Pulmonary artery endothelial cell (primary cell): ENCODE measurements at regions not wholly inside any gene's neighbourhood (a gene's known extent, or its start where the extent isn't known, plus 50 kb on each side); places are given as distances from the start of the nearest gene placed in this dataset.
"Not testable (repeated sequence)": the region's sequence is repeated elsewhere in the genome, so short reads cannot be mapped to it uniquely, and the experiment has no call there.

Source experiments
- DNase-seq: peaks from one replicate; pipeline ENCODE4 v3.0.0-alpha.2; 2011; ENCODE audit warnings: low read depth, low spot score

GRCh38 chr3:194860725-194861124 is 175.0 kb downstream of the FAM43A start:
- no peak for DNase-seq

DNA sequence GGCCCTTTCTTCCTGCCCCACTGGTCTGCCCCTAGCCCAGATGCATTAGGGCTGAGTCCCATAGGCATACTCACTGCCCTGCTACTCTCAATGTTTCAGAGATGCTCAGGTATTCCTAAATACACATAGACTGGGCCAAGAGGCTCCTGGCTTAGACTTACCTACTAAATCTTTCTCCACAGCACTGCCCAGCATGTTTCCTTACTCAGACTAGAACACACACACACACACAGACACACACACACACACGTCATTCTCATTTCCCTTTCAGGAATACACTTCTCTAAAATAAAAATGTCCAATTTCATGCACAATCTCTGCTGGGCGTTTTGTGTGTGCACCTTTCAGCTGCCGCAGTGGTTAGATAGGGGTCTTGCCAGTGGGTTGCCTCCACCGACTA is 175.7 kb downstream of the FAM43A start:
- no peak for DNase-seq

- no peak for DNase-seq
Measured at GRCh38 chr3:194865061-194865460, 179.4 kb downstream of the FAM43A start.

GRCh38 chr3:194865615-194866014 is 179.9 kb downstream of the FAM43A start:
- no peak for DNase-seq

GRCh38 chr3:194866236-194866635 is 180.6 kb downstream of the FAM43A start:
- no peak for DNase-seq

DNA sequence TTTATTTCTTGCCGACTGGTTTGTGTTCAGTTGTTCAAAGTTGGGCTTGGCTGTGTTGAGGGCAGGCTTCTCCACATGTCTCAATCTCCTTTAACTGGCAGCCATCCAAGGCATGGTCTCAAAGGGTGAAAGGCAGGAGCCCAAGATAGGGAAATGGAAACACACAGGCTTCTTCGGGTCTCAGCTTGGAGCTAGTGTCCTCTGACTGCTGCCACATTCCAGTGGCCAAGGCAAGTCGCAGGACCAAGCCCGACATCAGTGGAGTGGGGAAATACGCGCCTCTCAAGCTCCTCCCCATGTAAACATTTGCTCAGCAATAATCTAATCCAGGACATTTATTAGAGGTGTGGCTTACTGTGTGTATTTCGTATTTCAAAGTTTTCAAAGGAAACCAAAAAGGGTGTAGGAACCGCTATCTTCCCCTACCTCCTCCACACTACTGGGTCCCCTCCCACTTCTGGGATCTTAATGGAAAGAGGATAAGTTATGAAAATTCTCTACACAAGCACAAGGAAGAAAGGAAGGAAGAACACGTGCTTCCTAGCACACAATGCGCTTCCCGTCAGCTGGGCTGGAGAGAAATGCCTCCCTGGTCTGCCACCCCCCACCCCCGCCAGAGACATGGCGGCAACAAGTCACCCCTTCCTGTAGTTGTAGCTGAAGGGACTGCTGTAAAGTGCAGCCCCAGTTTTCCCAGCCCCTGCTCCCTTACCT is 181.7 kb downstream of the FAM43A start:
- DNase-seq = peak; percentile 77

DNA sequence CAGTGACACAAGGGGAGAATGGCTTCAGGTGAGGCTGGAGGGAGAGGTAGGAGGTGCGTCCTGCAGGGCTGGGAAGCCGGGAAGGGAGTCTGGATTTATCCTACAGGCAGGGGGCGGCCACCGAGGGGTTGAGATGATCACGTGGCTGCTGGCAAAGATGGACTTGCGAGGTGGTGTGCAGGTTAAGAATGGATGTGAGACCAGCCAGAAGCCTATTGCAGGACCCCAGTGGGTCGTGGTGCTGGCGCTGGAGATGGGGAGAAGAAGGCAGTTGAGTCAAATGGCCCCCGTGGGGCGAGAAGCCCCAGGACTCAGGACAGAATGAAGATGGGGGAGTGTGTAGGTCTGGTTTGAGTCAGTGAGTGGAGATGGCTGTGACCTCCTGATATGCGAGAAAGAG is 183.1 kb downstream of the FAM43A start:
- no peak for DNase-seq

DNA sequence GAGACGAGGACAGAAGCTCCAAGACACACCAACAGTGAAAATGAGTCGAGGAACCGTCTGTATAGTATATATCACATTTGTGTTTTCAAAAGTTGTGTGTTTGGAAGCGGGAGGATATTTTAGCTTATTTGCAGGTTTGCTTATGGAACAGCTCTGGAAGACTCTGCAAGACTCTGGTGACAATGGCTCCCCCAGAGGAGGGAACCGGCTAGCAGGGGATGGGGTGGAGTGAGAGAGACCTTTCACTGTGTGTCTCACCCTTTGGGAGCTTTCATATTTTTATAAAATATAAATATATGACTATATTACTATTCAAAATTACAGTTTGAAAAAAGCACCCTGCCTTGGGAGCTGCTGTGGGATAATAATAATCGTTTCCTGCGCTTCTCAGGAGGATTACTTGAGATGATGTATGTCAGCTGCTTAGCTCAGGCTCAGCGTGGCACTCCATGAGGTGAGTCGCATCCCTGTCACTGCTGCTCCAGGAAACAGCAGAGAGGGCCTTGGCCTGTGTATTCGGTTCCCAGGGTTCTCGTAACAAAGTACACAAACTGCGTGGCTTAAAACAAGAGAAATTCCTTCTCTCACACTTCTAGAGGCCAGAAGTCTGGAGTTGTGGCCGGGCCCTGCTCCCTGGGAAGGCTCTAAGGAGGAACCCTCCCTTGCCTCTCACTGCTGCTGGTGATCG is 183.9 kb downstream of the FAM43A start:
- DNase-seq = no peak

- no peak for DNase-seq
Measured at GRCh38 chr3:194870394-194871110, 184.9 kb downstream of the FAM43A start.

GRCh38 chr3:194871143-194871863 is 185.6 kb downstream of the FAM43A start:
- DNase-seq = no peak

DNA sequence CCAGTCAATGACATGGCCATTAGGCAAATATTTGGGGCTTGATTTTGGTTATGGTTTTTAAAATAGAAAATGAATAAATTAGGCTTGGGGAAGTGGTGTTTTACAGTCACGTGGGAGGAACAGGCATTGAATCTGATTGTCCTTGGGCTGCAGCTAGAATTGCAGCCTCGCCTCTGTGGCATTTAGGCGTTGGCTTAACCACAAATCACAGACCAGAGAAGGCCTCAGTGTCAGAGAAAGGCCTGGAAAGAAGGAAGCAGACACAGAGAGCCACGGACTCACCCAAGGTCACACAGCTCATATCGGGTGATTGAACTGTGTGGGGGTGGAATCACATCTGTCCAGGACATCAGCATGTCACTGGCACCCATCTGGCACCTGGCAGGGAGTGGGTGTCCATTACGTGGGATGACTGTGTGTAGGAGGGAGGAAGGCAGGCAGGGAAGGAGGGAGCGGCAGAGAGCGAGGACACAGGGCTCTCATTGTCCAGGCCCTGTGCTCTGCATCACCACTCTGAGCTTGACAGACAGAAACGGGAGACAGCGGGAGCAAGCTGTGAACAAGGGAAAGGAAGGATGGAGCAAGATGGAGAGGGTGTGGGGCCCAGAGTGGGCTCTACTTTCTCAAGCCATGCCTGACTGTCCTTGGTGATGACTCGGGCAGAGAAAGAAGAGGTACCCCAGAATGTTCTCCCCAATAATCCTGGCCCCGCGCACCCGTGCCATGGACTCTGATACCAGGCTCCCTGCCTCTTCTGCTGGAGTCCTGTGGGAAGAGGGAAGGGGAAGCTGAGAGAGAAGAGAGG is 186.4 kb downstream of the FAM43A start:
- DNase-seq = no peak

DNA sequence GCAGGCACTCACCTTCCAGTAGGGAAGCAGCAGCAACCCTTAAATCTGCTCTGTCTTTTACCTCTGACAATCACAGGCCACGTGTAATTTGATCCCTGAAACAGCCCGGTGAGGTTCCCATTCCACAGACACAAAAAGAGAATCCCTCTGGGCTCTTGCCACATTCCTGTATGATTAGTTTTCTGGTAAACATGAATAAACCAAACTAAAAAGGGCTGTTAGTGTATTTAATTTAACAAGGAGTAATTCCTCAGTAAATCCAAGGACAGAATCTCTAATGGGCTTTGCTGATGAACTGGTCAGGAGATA is 186.9 kb downstream of the FAM43A start:
- DNase-seq = no peak

- not testable (repeated sequence) for DNase-seq
Measured at GRCh38 chr3:194873474-194873873, 187.8 kb downstream of the FAM43A start.

DNA sequence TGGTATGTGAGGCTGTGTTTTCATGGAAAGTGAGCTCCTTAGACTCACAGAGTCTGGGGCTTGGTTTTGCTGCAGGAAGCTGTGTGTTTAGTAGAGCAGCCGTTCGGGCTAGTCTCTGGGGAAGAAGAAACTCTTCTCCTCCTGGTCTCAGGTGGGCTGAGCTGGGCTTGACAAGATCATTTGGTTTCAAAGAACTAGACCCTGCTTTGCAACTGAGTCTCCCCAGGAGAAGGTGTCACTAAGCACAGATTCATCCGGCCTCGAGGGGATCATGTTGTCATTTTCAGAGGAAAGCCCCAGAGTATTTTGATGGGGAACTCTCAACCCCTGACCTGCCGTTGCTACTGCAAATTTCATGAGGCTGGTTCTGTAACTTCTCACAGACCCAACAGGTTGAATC is 188.5 kb downstream of the FAM43A start:
- no peak for DNase-seq

GRCh38 chr3:194874783-194875182 is 189.1 kb downstream of the FAM43A start:
- DNase-seq = no peak

GRCh38 chr3:194875581-194876402 is 190.1 kb downstream of the FAM43A start:
- no peak for DNase-seq

- DNase-seq = no peak
Measured at GRCh38 chr3:194876403-194877095, 190.9 kb downstream of the FAM43A start.

DNA sequence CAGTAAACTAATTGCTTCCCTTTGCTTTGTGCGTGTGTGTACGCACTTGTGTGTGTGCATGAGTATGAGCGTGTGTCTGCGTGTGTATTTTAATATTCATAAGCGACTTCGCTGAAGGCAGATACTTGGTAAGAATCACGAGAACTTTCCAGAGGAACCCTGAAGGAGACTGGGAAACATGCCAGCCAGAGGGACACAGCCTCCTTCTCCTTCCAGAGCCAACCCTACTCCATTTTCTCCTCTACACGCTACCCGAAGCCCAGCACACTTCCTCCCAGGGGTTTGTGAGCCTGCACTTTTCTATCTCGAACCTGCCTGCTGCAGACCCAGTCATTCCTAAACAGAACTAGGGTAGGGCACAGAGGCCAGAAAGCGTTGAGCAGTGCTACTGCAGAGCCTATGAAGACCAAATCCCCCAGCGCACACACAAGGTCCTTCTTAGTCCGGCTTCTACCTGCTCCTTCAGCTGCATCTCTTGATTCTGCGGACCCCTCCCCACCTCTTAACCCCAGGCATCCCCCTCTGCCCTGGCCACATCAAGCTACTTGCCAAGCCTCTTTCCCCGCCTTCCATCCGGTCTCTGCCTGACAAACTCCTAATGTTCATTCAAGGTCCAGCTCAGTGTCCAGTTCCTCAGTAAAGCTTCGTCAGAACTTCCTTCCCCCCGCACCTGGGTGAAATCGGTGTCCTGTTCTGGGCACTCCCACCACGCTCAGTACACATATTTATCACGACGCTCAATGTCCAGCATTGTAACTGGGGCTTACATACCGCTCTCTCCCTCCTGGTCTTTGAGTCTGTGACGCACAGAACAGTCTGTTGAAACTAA is 191.8 kb downstream of the FAM43A start:
- no peak for DNase-seq
